H9 (cell line): ENCODE measurements at regions not wholly inside any gene's neighbourhood (a gene's known extent, or its start where the extent isn't known, plus 50 kb on each side); places are given as distances from the start of the nearest gene placed in this dataset.

Experiments
- DNase-seq: peaks from one replicate; pipeline ENCODE4 v3.0.0-alpha.2; 2017
- H2AFZ ChIP-seq: one replicate; pipeline ENCODE4 v1.6.1; 2013; ENCODE audit warnings: mild to moderate bottlenecking, low read length, control low read depth, moderate library complexity
- H2AK5ac ChIP-seq: 2 replicates; pipeline ENCODE4 v1.6.1; 2013; ENCODE audit warnings: low read length, control low read depth, mixed read lengths; ENCODE audit not compliant: insufficient read length
- H2BK120ac ChIP-seq: one replicate; pipeline ENCODE4 v1.6.1; 2013; ENCODE audit warnings: low read depth, mild to moderate bottlenecking, low read length, control low read depth, inconsistent platforms; ENCODE audit not compliant: poor library complexity, severe bottlenecking
- H2BK12ac ChIP-seq: 2 replicates; pipeline ENCODE4 v1.6.1; 2013; ENCODE audit warnings: low read length, control low read depth, mixed read lengths, low read depth; ENCODE audit not compliant: insufficient read length
- H2BK15ac ChIP-seq: 2 replicates; pipeline ENCODE4 v1.6.1; 2013; ENCODE audit warnings: low read depth, low read length, control low read depth
- H2BK20ac ChIP-seq: one replicate; pipeline ENCODE4 v1.6.1; 2013; ENCODE audit warnings: low read depth, mild to moderate bottlenecking, low read length, control low read depth, inconsistent platforms; ENCODE audit not compliant: poor library complexity, severe bottlenecking
- H2BK5ac ChIP-seq: 2 replicates; pipeline ENCODE4 v1.6.1; 2013; ENCODE audit warnings: low read length, control low read depth, mixed read lengths; ENCODE audit not compliant: insufficient read length
- H3K14ac ChIP-seq: 2 replicates; pipeline ENCODE4 v1.6.1; 2013; ENCODE audit warnings: low read length, control low read depth; ENCODE audit not compliant: insufficient read depth
- H3K18ac ChIP-seq: 2 replicates; pipeline ENCODE4 v1.6.1; 2013; ENCODE audit warnings: low read depth, mild to moderate bottlenecking, mixed read lengths, low read length, control low read depth; ENCODE audit not compliant: insufficient read length
- H3K23ac ChIP-seq: 2 replicates; pipeline ENCODE4 v1.6.1; 2013; ENCODE audit warnings: low read length, control low read depth, mixed read lengths, low read depth; ENCODE audit not compliant: insufficient read length
- H3K23me2 ChIP-seq: 2 replicates; pipeline ENCODE4 v1.6.1; 2013; ENCODE audit warnings: low read depth, mild to moderate bottlenecking, mixed read lengths, low read length, control low read depth; ENCODE audit not compliant: insufficient read length, poor library complexity, severe bottlenecking
- H3K27ac ChIP-seq: 2 replicates; pipeline ENCODE4 v1.5.1; 2013; ENCODE audit warnings: low read length, control low read depth, mixed read lengths, low read depth; ENCODE audit not compliant: insufficient read length
- H3K27me3 ChIP-seq: 2 replicates; pipeline ENCODE4 v1.6.1; 2013; ENCODE audit warnings: low read length, control low read depth, inconsistent platforms; ENCODE audit not compliant: insufficient read depth
- H3K4ac ChIP-seq: 2 replicates; pipeline ENCODE4 v1.6.1; 2013; ENCODE audit warnings: low read depth, mild to moderate bottlenecking, control low read depth, inconsistent platforms, low read length, moderate library complexity
- H3K4me1 ChIP-seq: 2 replicates; pipeline ENCODE4 v1.6.1; 2013; ENCODE audit warnings: low read length, control low read depth, inconsistent platforms; ENCODE audit not compliant: insufficient read depth
- H3K4me2 ChIP-seq: 2 replicates; pipeline ENCODE4 v1.6.1; 2013; ENCODE audit warnings: low read length, control low read depth, mixed read lengths; ENCODE audit not compliant: insufficient read length, insufficient read depth
- H3K56ac ChIP-seq: 2 replicates; pipeline ENCODE4 v1.6.1; 2013; ENCODE audit warnings: low read depth, mild to moderate bottlenecking, mixed read lengths, low read length, control low read depth; ENCODE audit not compliant: insufficient read length
- H3K79me1 ChIP-seq: 2 replicates; pipeline ENCODE4 v1.6.1; 2013; ENCODE audit warnings: low read depth, mild to moderate bottlenecking, moderate library complexity, low read length, control low read depth, inconsistent platforms; ENCODE audit not compliant: insufficient read depth, poor library complexity, severe bottlenecking
- H3K79me2 ChIP-seq: 2 replicates; pipeline ENCODE4 v1.6.1; 2013; ENCODE audit warnings: low read length, control low read depth, inconsistent platforms; ENCODE audit not compliant: insufficient read depth
- H3K9ac ChIP-seq: 2 replicates; pipeline ENCODE4 v1.6.1; 2013; ENCODE audit warnings: low read length, control low read depth, mixed read lengths; ENCODE audit not compliant: insufficient read length; ENCODE audit errors: extremely low read depth
- H3K9me3 ChIP-seq: one replicate; pipeline ENCODE4 v1.6.1; 2013; ENCODE audit warnings: low read depth, low read length, inconsistent platforms; ENCODE audit not compliant: control insufficient read depth
- H3T11ph ChIP-seq: one replicate; pipeline ENCODE4 v1.6.1; 2013; ENCODE audit warnings: mild to moderate bottlenecking, low read length, control low read depth, inconsistent platforms
- H4K20me1 ChIP-seq: one replicate; pipeline ENCODE4 v1.6.1; 2013; ENCODE audit not compliant: control insufficient read depth, insufficient read length, insufficient read depth
- H4K5ac ChIP-seq: 2 replicates; pipeline ENCODE4 v1.6.1; 2013; ENCODE audit warnings: low read depth, mild to moderate bottlenecking, mixed read lengths, low read length, control low read depth; ENCODE audit not compliant: insufficient read length
- H4K8ac ChIP-seq: replicated peaks from 2 replicates; pipeline ENCODE4 v1.6.1; 2013; ENCODE audit warnings: low read length, control low read depth, mixed read lengths, low read depth; ENCODE audit not compliant: insufficient read length
- H4K91ac ChIP-seq: 2 replicates; pipeline ENCODE4 v1.6.1; 2013; ENCODE audit warnings: low read depth, mild to moderate bottlenecking, moderate library complexity, mixed read lengths, low read length, control low read depth; ENCODE audit not compliant: insufficient read length
- H3K27ac Mint-ChIP-seq, 3 experiments: 2 replicates in 2 of 3; 3 replicates in 1 of 3; pipeline ENCODE4 v1.8.0; 2020 to 2021; ENCODE audit warnings: mixed read lengths in 3 of 3, mild to moderate bottlenecking in 1 of 3, moderate library complexity in 1 of 3
- H3K27me3 Mint-ChIP-seq: 2 replicates; pipeline ENCODE4 v1.8.0; 2021; ENCODE audit warnings: low read depth, mild to moderate bottlenecking, moderate library complexity, mixed read lengths
- H3K36me3 Mint-ChIP-seq, 3 experiments: 2 replicates in 2 of 3; 3 replicates in 1 of 3; pipeline ENCODE4 v1.8.0; 2020 to 2021; ENCODE audit warnings: low read depth in 3 of 3, mixed read lengths in 3 of 3; ENCODE audit not compliant: insufficient read depth in 1 of 3
- H3K4me1 Mint-ChIP-seq, 2 experiments: 2 replicates each; pipeline ENCODE4 v1.8.0; 2020; ENCODE audit warnings: mixed read lengths in 2 of 2
- H3K4me3 Mint-ChIP-seq, 2 experiments: 2 replicates in 1 of 2; 3 replicates in 1 of 2; pipeline ENCODE4 v1.8.0; 2020 to 2021; ENCODE audit warnings: mild to moderate bottlenecking in 2 of 2, mixed read lengths in 2 of 2, moderate library complexity in 1 of 2
- H3K9me3 Mint-ChIP-seq, 2 experiments: 2 replicates in 1 of 2; 3 replicates in 1 of 2; pipeline ENCODE4 v1.8.0; 2020; ENCODE audit warnings: mild to moderate bottlenecking in 2 of 2, mixed read lengths in 2 of 2, moderate library complexity in 1 of 2
- WGBS: extraction: QIAGEN DNeasy Blood & Tissue Kit; methylation state at CpG from one replicate; pipeline ENCODE4 v1.1.7; 2013; ENCODE audit warnings: missing lambda C conversion rate, low lambda C conversion rate, mixed read lengths; ENCODE audit not compliant: insufficient read length; ENCODE audit errors: extremely low coverage; 5-methylcytosine and 5-hydroxymethylcytosine counted together
- TF ChIP-seq, protein P1 (sequence below): fragments of 200-600 bp; sonication (generic); conservative IDR thresholded peaks from 3 replicates; pipeline ENCODE4 v1.8.0; 2021; ENCODE audit warnings: antibody characterized with exemption, mild to moderate bottlenecking

DNA sequence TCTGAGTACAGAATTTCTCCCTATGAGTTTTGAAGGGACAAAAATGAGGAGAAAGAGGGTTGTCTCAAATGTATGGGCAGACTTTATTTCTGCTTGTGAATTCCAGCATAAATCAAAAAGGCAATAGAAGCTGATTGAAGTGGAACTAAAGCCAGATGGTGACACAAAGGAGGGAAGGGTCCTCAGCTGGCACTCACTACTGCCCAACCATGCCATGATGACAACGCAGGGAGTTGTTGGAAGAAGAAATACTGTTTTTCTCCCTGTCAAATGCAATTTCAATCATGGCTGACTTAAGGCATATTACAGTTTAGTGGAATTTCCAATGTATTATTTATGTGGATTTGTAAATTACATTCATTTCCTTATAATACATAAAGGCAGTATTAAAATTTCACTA lies 805.8 kb downstream of the ADGRL2 start:
- no peak overlapping the region for H2BK5ac ChIP-seq
- no peak overlapping the region for H2AFZ ChIP-seq
- H3K14ac ChIP-seq: no peak overlapping the region
- no peaks in the 10 kb centered on the region for H3K27me3 Mint-ChIP-seq
- no peaks in the 10 kb centered on the region for H3K4me1 ChIP-seq
- no peak overlapping the region for H2BK15ac ChIP-seq
- no peak overlapping the region for H3K23ac ChIP-seq
- no peak for DNase-seq
- H2AK5ac ChIP-seq: no peak overlapping the region
- H3K27me3 ChIP-seq: no peaks in the 10 kb centered on the region
- no peak overlapping the region for H3K4ac ChIP-seq
- H3K9ac ChIP-seq: no peak overlapping the region
- no peaks in the 10 kb centered on the region for H3K23me2 ChIP-seq
- no peak overlapping the region for H3K27ac ChIP-seq
- H3K79me1 ChIP-seq: no peaks in the 10 kb centered on the region
- no peak overlapping the region for H3K4me3 Mint-ChIP-seq
- no peak overlapping the region for H3T11ph ChIP-seq
- no peaks in the 10 kb centered on the region for H3K79me2 ChIP-seq
- H3K18ac ChIP-seq: no peak overlapping the region
- no peaks in the 10 kb centered on the region for H4K20me1 ChIP-seq
- no peaks in the 10 kb centered on the region for H3K9me3 ChIP-seq
- no peak overlapping the region for H2BK120ac ChIP-seq
- H3K56ac ChIP-seq: no peak overlapping the region
- H2BK12ac ChIP-seq: no peak overlapping the region
- no peaks in the 10 kb centered on the region for H3K36me3 Mint-ChIP-seq
- no peak overlapping the region for H3K27ac Mint-ChIP-seq
- no peak overlapping the region for H4K5ac ChIP-seq
- WGBS: no CpG with 5 or more reads among the region's 1 CpG
- no peak overlapping the region for H4K91ac ChIP-seq
- peaks cover 2 to 4% of the 10 kb centered on the region in 2 experiments; a peak in 3 of 4 replicates for H3K4me1 Mint-ChIP-seq
- H3K9me3 Mint-ChIP-seq: no peaks in the 10 kb centered on the region
- no peak overlapping the region for H3K4me2 ChIP-seq
- TF ChIP-seq, protein P1, sequence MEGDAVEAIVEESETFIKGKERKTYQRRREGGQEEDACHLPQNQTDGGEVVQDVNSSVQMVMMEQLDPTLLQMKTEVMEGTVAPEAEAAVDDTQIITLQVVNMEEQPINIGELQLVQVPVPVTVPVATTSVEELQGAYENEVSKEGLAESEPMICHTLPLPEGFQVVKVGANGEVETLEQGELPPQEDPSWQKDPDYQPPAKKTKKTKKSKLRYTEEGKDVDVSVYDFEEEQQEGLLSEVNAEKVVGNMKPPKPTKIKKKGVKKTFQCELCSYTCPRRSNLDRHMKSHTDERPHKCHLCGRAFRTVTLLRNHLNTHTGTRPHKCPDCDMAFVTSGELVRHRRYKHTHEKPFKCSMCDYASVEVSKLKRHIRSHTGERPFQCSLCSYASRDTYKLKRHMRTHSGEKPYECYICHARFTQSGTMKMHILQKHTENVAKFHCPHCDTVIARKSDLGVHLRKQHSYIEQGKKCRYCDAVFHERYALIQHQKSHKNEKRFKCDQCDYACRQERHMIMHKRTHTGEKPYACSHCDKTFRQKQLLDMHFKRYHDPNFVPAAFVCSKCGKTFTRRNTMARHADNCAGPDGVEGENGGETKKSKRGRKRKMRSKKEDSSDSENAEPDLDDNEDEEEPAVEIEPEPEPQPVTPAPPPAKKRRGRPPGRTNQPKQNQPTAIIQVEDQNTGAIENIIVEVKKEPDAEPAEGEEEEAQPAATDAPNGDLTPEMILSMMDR: no peak
- no peak overlapping the region for H2BK20ac ChIP-seq
- H4K8ac ChIP-seq: no peak overlapping the region
